ENCODE measurements at regions not wholly inside any gene's neighbourhood (a gene's known extent, or its start where the extent isn't known, plus 50 kb on each side); places are given as distances from the start of the nearest gene placed in this dataset.

- TF ChIP-seq ZNF8 (CRISPR knock-in tag; IDR thresholded peaks at IDR 0.05) (no peak), OSR1 (CRISPR knock-in tag; IDR thresholded peaks at IDR 0.05) (no peak), GLIS3 (CRISPR knock-in tag; IDR thresholded peaks at IDR 0.05) (no peak), ZNF565 (CRISPR knock-in tag; conservative IDR thresholded peaks at IDR 0.05; ENCODE audit: low read depth) (no peak), ZC3H10 (CRISPR knock-in tag; IDR thresholded peaks at IDR 0.05) (no peak), CSRNP3 (CRISPR knock-in tag; IDR thresholded peaks at IDR 0.05) (no peak), POU6F1 (CRISPR knock-in tag; IDR thresholded peaks at IDR 0.05; ENCODE audit: borderline replicate concordance, low read depth) (no peak), ESRRG (CRISPR knock-in tag; IDR thresholded peaks at IDR 0.05) (no peak), CSDC2 (CRISPR knock-in tag; IDR thresholded peaks at IDR 0.05) (no peak), TCF4 (CRISPR knock-in tag; IDR thresholded peaks at IDR 0.05; ENCODE audit: borderline replicate concordance) (no peak), CREB5 (CRISPR knock-in tag; IDR thresholded peaks at IDR 0.05; ENCODE audit: low read depth) (no peak), TOX (CRISPR knock-in tag; IDR thresholded peaks at IDR 0.05; ENCODE audit: borderline replicate concordance) (no peak), PATZ1 (CRISPR knock-in tag; IDR thresholded peaks at IDR 0.05; ENCODE audit: borderline replicate concordance) (no peak), ARNTL (CRISPR knock-in tag; IDR thresholded peaks at IDR 0.05; ENCODE audit: borderline replicate concordance, low read depth) (no peak), TSHZ2 (CRISPR knock-in tag; IDR thresholded peaks at IDR 0.05) (no peak), BACH2 (CRISPR knock-in tag; IDR thresholded peaks at IDR 0.05; ENCODE audit: borderline replicate concordance) (no peak), PPARA (CRISPR knock-in tag; IDR thresholded peaks at IDR 0.05; ENCODE audit: borderline replicate concordance) (no peak), SNAI2 (CRISPR knock-in tag; IDR thresholded peaks at IDR 0.05) (no peak), ZFP3 (CRISPR knock-in tag; IDR thresholded peaks at IDR 0.05) (no peak), RARB (CRISPR knock-in tag; IDR thresholded peaks at IDR 0.05) (no peak)
- no peak for ATAC-seq
These were observed 650.1 kb downstream of the EFNA5 start for GRCh38 chr5:107020626-107021025.

GRCh38 chr5:107017616-107018015 is 653.1 kb downstream of the EFNA5 start:
- no peak for ATAC-seq
- TF ChIP-seq PPARA (CRISPR knock-in tag; IDR thresholded peaks at IDR 0.05; ENCODE audit: borderline replicate concordance), result no peak
- TF ChIP-seq ZNF8 (CRISPR knock-in tag; IDR thresholded peaks at IDR 0.05), result no peak
- TF ChIP-seq OSR1 (CRISPR knock-in tag; IDR thresholded peaks at IDR 0.05), result no peak
- TF ChIP-seq SNAI2 (CRISPR knock-in tag; IDR thresholded peaks at IDR 0.05), result no peak
- TF ChIP-seq RARB (CRISPR knock-in tag; IDR thresholded peaks at IDR 0.05), result no peak
- no peak for TF ChIP-seq ISL1 (CRISPR knock-in tag; IDR thresholded peaks at IDR 0.05)
- TF ChIP-seq TOX (CRISPR knock-in tag; IDR thresholded peaks at IDR 0.05; ENCODE audit: borderline replicate concordance), result no peak
- no peak for TF ChIP-seq PATZ1 (CRISPR knock-in tag; IDR thresholded peaks at IDR 0.05; ENCODE audit: borderline replicate concordance)
- TF ChIP-seq GLIS3 (CRISPR knock-in tag; IDR thresholded peaks at IDR 0.05), result no peak
- no peak for TF ChIP-seq ZNF70 (CRISPR knock-in tag; IDR thresholded peaks at IDR 0.05)
- no peak for TF ChIP-seq CREB5 (CRISPR knock-in tag; IDR thresholded peaks at IDR 0.05; ENCODE audit: low read depth)
- no peak for TF ChIP-seq ZC3H10 (CRISPR knock-in tag; IDR thresholded peaks at IDR 0.05)
- TF ChIP-seq ZNF565 (CRISPR knock-in tag; conservative IDR thresholded peaks at IDR 0.05; ENCODE audit: low read depth), result no peak
- TF ChIP-seq ZFP3 (CRISPR knock-in tag; IDR thresholded peaks at IDR 0.05), result no peak
- no peak for TF ChIP-seq TCF4 (CRISPR knock-in tag; IDR thresholded peaks at IDR 0.05; ENCODE audit: borderline replicate concordance)
- TF ChIP-seq POU6F1 (CRISPR knock-in tag; IDR thresholded peaks at IDR 0.05; ENCODE audit: borderline replicate concordance, low read depth), result no peak
- no peak for TF ChIP-seq CSRNP3 (CRISPR knock-in tag; IDR thresholded peaks at IDR 0.05)
- TF ChIP-seq ZFP30 (CRISPR knock-in tag; IDR thresholded peaks at IDR 0.05), result no peak
